GM12891 (cell line): ENCODE measurements at regions not wholly inside any gene's neighbourhood (a gene's known extent, or its start where the extent isn't known, plus 50 kb on each side); places are given as distances from the start of the nearest gene placed in this dataset.

Experiments
- DNase-seq: peaks from one replicate; pipeline ENCODE4 v3.0.0; 2011; ENCODE audit warnings: low spot score; ENCODE audit not compliant: insufficient read length
- FAIRE-seq: peaks from 2 replicates; lab custom pipeline; 2011; peaks lifted over from hg19 to GRCh38; lab: Jason Lieb, UNC
- PAX5 ChIP-seq: IDR thresholded peaks from 2 replicates; pipeline ENCODE4 v1.6.1; 2011; ENCODE audit warnings: low read length, moderate library complexity, mild to moderate bottlenecking; ENCODE audit not compliant: insufficient read depth, severe bottlenecking
- POLR2A ChIP-seq: IDR thresholded peaks from 2 replicates; pipeline ENCODE4 v1.6.1; 2011; ENCODE audit warnings: low read depth, low read length, control low read depth
- POLR2AphosphoS5 ChIP-seq: IDR thresholded peaks from 2 replicates; pipeline ENCODE4 v1.6.1; 2011; ENCODE audit warnings: low read depth, low read length, control low read depth
- POU2F2 ChIP-seq: IDR thresholded peaks from 2 replicates; pipeline ENCODE4 v1.6.1; 2011; ENCODE audit warnings: low read depth, mild to moderate bottlenecking, control low read depth, low read length, moderate library complexity
- SPI1 ChIP-seq: IDR thresholded peaks from 2 replicates; pipeline ENCODE4 v1.6.1; 2011; ENCODE audit warnings: low read depth, low read length, control low read depth
- TAF1 ChIP-seq: IDR thresholded peaks from 2 replicates; pipeline ENCODE4 v1.6.1; 2011; ENCODE audit warnings: low read depth, low read length, control low read depth

DNA sequence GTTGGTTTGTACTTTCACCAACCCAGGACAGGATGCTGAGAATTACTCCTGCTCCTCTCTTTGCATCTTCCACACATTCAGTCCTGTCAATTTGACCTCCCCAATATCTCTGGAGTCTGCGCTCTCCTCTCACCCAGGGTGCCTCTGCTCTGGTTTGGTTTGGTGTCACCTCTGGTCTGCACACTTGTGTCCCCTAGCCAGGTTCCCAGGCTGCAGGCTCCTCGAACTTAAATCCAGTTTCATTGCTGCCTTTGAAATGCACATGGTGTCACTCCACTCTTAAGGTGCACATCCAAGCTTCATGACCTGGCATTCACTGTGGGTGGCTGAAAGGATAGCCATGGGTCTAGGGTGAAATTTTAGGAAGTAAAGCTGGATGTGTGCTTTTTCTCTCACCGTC lies 271.6 kb downstream of the RPS24 start:
- DNase-seq: no peak
- TF ChIP-seq TAF1 (no peak), POLR2A (no peak), SPI1 (no peak), POU2F2 (no peak), POLR2AphosphoS5 (no peak), PAX5 (no peak)
- no peak for FAIRE-seq

DNA sequence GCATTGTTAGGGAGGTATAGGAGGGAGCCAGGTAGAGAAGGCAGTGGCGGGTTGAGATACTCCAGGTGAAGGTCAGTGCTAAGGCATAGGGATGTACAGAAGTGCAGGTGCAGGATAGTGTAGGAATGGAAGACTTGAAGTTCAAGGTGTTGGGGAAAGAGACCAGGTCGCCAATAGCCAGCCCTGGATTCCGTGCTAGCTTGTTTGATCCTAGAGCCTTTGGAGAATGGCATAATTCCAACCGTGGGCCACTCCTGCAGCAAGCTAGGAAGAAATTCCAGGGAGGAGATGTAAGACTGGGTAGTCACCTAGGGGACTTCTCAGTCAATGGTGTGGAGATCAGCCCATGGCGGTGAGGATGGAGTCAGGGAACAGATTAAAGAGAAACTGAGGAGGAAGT lies 272.7 kb downstream of the RPS24 start:
- no peak for DNase-seq
- no peak for FAIRE-seq
- TF ChIP-seq PAX5 (no peak), POU2F2 (no peak), TAF1 (no peak), SPI1 (no peak), POLR2A (no peak), POLR2AphosphoS5 (no peak)

DNA sequence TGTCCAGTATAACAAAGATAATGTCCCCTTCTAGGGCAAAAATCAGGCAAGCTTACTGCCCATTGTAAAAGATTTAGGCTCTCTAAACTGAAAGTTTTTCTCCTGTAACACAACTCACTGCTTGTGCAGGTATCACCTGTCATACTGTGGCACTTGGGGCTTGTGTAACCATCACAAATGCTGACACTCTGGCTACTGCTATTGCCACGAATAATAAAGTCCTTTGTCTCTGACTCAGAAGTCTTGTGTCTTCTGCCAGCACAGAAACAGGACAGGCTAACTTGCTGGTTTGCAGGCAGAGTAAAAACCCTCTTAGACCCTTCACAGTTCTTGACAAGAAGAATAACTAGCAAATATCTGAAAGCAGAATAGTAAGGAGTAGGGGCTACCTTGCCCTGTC lies 273.9 kb downstream of the RPS24 start:
- no peak for FAIRE-seq
- DNase-seq: no peak
- no peak for TF ChIP-seq POLR2A

DNA sequence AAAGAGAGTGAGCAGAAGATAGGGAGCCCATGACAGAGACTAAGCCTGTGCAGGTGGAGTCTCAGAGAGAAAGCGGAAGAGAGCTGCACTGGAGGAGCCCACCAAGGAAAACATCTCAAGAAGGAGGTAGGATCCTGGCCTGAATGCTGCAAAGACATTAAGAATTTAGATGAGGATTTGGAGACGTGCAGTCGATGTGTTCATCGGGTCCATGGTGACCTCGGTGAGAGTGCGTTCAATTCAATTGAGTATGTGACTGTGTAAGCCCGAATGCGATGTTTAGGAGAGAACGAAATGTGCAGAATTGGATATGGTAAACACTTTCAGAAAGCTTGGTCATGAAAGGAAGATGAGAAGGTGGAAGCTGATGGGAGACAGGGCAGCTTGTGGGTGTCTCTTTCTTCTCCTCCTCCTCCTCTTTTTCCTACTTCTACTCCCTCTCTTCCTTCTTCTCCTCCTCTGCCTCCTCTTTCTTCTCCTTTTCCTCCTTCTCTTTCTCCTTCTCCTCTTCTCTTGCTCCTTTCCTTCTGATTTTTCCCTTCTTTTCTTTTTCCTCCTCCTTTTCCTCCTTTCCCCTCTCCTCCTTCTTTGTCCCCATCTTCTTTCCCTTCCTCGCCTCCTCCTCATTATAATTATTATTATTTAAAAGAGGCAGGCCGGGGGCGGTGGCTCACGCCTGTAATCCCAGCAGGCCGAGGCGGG lies 276.0 kb downstream of the RPS24 start:
- FAIRE-seq: no peak

DNA sequence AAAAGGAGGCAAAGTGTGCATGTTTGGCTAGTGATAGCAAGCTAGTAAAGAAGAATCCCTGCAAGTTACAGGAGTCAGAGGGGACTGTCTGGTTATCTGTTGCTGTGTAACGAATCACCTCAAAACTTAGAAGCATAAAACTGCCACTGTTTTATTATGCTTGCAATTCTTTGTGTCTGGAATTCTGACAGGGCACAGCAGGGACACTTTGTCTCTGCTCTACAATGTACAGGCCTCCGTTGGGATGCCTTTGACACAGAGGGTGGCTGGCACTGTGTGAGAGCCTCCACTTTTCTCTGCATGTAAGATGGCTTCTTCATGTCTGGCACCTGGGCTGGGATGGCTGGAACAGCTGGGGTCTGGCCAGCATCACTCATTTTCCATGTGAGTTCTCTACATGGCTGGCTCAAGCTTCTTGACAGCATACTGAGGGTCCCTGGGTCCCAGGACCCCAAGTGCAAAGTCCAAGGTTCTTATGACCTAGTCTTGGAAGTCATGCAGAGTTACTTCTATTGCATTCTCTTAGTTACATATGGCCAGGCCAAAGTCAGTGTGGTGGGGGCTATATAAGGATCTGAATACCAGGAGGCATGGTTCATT lies 276.9 kb downstream of the RPS24 start:
- TF ChIP-seq SPI1 (no peak), TAF1 (no peak), POLR2AphosphoS5 (no peak), POLR2A (no peak), PAX5 (no peak), POU2F2 (no peak)
- no peak for FAIRE-seq
- DNase-seq: no peak

More for the DNA sequence above, 276.0 kb downstream of the RPS24 start:
- DNase-seq: no peak
- TF ChIP-seq TAF1 (no peak), POLR2A (no peak), POLR2AphosphoS5 (no peak), POU2F2 (no peak), PAX5 (no peak), SPI1 (no peak)

DNA sequence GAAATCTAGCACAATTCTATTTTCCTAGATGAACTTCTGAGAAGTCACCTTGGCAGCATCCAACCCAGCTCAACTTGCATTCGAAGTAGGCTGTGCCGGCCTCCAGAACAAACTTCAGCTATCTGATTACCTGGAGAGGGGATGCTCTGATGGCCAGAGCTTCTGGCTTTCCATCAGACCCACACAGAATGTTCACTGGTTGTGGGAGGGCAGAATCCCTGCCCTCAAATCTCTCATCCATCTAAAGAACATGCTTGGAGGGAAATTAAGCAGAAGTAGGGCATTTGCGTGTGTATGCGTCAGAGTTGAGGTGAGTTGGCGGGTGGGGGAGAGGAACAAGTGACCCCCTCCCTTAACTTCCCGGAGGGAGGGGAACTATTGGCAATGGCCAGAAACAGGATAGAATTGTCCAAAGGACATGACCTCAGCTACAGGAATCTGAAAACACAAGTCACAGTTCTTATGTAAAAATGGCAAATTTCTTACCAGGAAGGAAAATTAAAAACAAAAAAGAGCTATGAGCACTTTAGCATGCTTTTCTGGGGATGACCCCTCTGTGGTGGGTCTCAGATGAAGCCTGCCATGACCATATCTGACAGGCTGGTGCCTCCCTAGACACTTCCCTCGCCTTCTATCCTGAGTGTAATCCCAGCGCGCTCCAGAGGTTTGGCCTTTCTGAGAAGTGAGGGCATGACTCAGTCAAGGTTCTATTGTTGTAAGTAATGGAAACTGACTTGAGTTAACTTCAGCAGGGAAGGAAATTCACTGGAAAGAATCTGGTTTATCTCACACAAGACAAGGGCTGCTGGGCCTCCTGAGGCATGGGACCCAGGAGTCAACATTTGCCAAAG lies 278.8 kb downstream of the RPS24 start:
- no peak for TF ChIP-seq POU2F2
- TF ChIP-seq POLR2AphosphoS5: no peak
- no peak for TF ChIP-seq PAX5
- TF ChIP-seq TAF1: no peak
- TF ChIP-seq SPI1: no peak
- no peak for TF ChIP-seq POLR2A
- FAIRE-seq: no peak
- DNase-seq: no peak

DNA sequence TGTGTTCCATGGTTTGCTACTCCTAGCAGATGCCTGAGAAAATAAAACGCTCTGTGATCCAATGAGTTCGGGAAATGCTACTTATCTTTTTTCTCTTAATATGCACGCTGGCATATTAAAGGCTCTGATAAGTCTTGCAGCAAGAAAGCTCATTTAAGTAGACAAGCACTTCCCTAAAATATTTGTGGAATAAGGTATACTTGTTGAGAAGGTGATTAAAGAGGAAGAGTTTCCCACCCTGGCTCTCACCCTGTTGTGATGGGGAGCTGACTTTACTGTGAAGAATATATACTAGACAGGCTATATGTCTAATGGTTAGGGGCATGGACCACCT lies 279.4 kb downstream of the RPS24 start:
- DNase-seq (no peak), FAIRE-seq (no peak)
- TF ChIP-seq SPI1 (no peak), POLR2A (no peak), TAF1 (no peak), PAX5 (no peak), POLR2AphosphoS5 (no peak), POU2F2 (no peak)

DNA sequence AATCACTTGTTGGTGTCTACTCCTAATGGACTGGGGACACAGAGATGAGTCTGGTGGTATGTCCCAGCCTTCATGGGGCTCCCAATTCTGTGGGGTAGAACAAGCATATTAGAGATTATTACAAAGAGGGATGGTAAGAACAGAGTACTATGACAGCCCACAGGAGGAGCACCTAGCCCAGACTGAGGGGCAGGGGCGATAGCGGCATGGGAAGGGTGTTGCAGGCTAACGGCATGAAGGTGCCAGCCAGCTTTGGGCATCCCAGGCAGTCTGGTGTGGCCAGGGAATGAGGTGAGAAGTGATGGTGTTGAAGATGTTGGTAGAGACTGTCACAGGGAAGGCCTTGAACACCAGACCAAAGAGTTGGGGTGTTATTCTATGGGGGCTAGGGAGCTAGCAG lies 280.0 kb downstream of the RPS24 start:
- no peak for FAIRE-seq
- no peak for DNase-seq

DNA sequence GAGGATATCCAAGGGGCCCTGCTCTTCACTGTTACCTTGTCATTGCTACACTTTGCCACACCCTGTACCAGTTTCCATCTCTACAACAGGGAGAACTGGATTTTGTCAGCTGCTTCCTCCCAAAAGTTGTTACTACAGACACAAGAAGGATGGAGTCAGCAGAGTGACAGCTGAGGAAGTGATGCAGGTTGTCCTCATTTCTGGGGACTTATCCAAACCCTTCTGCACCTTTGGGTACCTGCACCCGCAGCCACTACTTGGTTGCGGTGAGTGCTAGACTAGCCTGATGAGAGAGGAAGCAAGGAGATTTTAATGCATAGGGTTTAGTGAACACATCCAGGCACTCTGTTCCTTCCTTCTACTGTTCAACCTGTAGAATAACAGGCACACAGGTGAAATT lies 281.0 kb downstream of the RPS24 start:
- DNase-seq: no peak
- no peak for FAIRE-seq
- TF ChIP-seq POLR2AphosphoS5: no peak
- TF ChIP-seq POLR2A: no peak
- TF ChIP-seq SPI1: no peak
- TF ChIP-seq TAF1: no peak
- no peak for TF ChIP-seq PAX5
- no peak for TF ChIP-seq POU2F2

More for the DNA sequence above, 280.0 kb downstream of the RPS24 start:
- TF ChIP-seq POU2F2: no peak
- TF ChIP-seq SPI1: no peak
- TF ChIP-seq POLR2AphosphoS5: no peak
